ENCODE measurements at regions not wholly inside any gene's neighbourhood (a gene's known extent, or its start where the extent isn't known, plus 50 kb on each side); places are given as distances from the start of the nearest gene placed in this dataset.

- TF ChIP-seq IRF1 (CRISPR knock-in tag; IDR thresholded peaks at IDR 0.05; ENCODE audit: borderline replicate concordance) (no peak), TEAD1 (CRISPR knock-in tag; IDR thresholded peaks at IDR 0.05) (no peak), SRF (CRISPR knock-in tag; IDR thresholded peaks at IDR 0.05) (no peak)
Measured at GRCh38 chrX:125765347-125765746, 400.7 kb downstream of the DCAF12L2 start (continued).

DNA sequence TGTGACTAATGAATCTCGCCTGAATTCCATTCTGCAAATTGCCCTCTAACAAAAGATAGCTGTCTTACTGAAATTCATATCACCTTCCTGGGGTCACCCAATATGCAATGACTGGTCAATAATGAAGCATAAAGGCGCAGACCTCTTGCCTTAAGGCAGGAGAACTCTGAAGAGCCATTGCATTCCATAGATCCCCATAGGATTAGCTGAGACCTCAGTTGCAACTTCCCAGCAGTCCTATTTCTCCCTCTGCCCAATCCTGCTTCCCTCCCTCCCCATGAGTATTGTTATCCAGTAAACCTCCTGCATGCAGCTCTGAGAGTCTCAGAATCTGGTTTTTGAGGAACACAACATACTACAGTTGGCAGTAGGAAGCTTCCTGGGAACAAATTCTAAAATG, 396.5 kb downstream of the DCAF12L2 start:
- ATAC-seq, result no peak
- H3K9me1 ChIP-seq (ENCODE audit: control insufficient read depth, insufficient read depth, low read length), result no peaks in the 10 kb centered on the region
- in situ Hi-C loops (cut with MboI), result no loop called here
- no peaks in the 10 kb centered on the region for H4K20me1 ChIP-seq (replicated peaks; ENCODE audit: control insufficient read depth, insufficient read depth, low read length)
- TF ChIP-seq, protein P1, sequence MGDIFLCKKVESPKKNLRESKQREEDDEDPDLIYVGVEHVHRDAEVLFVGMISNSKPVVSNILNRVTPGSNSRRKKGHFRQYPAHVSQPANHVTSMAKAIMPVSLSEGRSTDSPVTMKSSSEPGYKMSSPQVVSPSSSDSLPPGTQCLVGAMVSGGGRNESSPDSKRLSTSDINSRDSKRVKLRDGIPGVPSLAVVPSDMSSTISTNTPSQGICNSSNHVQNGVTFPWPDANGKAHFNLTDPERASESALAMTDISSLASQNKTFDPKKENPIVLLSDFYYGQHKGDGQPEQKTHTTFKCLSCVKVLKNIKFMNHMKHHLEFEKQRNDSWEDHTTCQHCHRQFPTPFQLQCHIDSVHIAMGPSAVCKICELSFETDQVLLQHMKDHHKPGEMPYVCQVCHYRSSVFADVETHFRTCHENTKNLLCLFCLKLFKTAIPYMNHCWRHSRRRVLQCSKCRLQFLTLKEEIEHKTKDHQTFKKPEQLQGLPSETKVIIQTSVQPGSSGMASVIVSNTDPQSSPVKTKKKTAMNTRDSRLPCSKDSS (IDR thresholded peaks at IDR 0.05; ENCODE audit: low read depth, partially characterized antibody), result no peak
- TF ChIP-seq LARP7 (IDR thresholded peaks at IDR 0.05) (no peak), BCOR (IDR thresholded peaks at IDR 0.05) (no peak), PYGO2 (tag; IDR thresholded peaks at IDR 0.05) (no peak)
- TF ChIP-seq, protein P2, sequence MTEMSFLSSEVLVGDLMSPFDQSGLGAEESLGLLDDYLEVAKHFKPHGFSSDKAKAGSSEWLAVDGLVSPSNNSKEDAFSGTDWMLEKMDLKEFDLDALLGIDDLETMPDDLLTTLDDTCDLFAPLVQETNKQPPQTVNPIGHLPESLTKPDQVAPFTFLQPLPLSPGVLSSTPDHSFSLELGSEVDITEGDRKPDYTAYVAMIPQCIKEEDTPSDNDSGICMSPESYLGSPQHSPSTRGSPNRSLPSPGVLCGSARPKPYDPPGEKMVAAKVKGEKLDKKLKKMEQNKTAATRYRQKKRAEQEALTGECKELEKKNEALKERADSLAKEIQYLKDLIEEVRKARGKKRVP (CRISPR knock-in tag; IDR thresholded peaks at IDR 0.05), result no peak
- intact Hi-C loops (cut with micrococcal nuclease), result no loop called here
- no peak for DNase-seq (ENCODE audit: extremely low read depth in 1 of 4, low spot score in 3 of 4)
- no peaks in the 10 kb centered on the region for H3K9me3 ChIP-seq (replicated peaks; ENCODE audit: control insufficient read depth, insufficient read depth, low read depth, low read length)
- H3K27ac ChIP-seq (ENCODE audit: extremely low read depth, low read depth, low read length), result no peak overlapping the region
- no peaks in the 10 kb centered on the region for H3K79me2 ChIP-seq (ENCODE audit: control insufficient read depth, insufficient read depth, low read length)
- H3K27me3 ChIP-seq (ENCODE audit: control insufficient read depth in 2 of 2, insufficient read depth in 2 of 2, low read length in 2 of 2), result no peaks in the 10 kb centered on the region
- FAIRE-seq, result no peak
- H3K4me3 ChIP-seq, result no peak overlapping the region
- H2AFZ ChIP-seq (ENCODE audit: low read depth, low read length), result no peak overlapping the region
- ChIA-PET POLR2A (no interaction called here), CTCF (ENCODE audit: low intra/inter-chr PET ratio) (no interaction called here)
- no peaks in the 10 kb centered on the region for H3K36me3 ChIP-seq (ENCODE audit: control insufficient read depth, insufficient read depth, low read length)
- WGBS (ENCODE audit: insufficient coverage, low coverage, missing lambda C conversion rate), result 12% methylated on average over 2 of the region's 2 CpGs
- H3K9ac ChIP-seq (ENCODE audit: insufficient read depth in 1 of 2, low read depth in 2 of 2, low read length in 2 of 2), result no peak overlapping the region
- no peak overlapping the region for H3K4me2 ChIP-seq (ENCODE audit: insufficient read depth, low read length)
- no TSS peak for BruUV-seq (replicated peaks)
- no peaks in the 10 kb centered on the region for H3K4me1 ChIP-seq (replicated peaks in 1 of 2; ENCODE audit: control insufficient read depth in 2 of 2, insufficient read depth in 2 of 2, low read length in 2 of 2)
